Mesendoderm (in vitro differentiated cells): ENCODE measurements at regions not wholly inside any gene's neighbourhood (a gene's known extent, or its start where the extent isn't known, plus 50 kb on each side); places are given as distances from the start of the nearest gene placed in this dataset.
A peak's percentile ranks its signal among the peaks of the same experiment; 100 is the strongest.

Experiments
- DNase-seq: peaks from one replicate; pipeline ENCODE4 v3.0.0; 2013
- H2AK5ac ChIP-seq: 2 replicates; pipeline ENCODE4 v1.6.1; 2013; ENCODE audit warnings: low read length, inconsistent platforms
- H2BK120ac ChIP-seq: 2 replicates; pipeline ENCODE4 v1.6.1; 2013; ENCODE audit warnings: low read depth, mild to moderate bottlenecking, low read length, moderate library complexity, mixed read lengths
- H2BK15ac ChIP-seq: replicated peaks from 2 replicates; pipeline ENCODE4 v1.6.1; 2013; ENCODE audit warnings: low read depth, mild to moderate bottlenecking, moderate library complexity
- H2BK5ac ChIP-seq: 2 replicates; pipeline ENCODE4 v1.6.1; 2013; ENCODE audit warnings: low read length, inconsistent platforms
- H3K18ac ChIP-seq: 2 replicates; pipeline ENCODE4 v1.6.1; 2013; ENCODE audit warnings: mild to moderate bottlenecking, low read length, mixed read lengths
- H3K23ac ChIP-seq: one replicate; pipeline ENCODE4 v1.6.1; 2013; ENCODE audit warnings: low read length
- H3K27ac ChIP-seq: 2 replicates; pipeline ENCODE4 v1.5.1; 2013; ENCODE audit warnings: low read depth, mild to moderate bottlenecking, inconsistent platforms, low read length, moderate library complexity
- H3K27me3 ChIP-seq: 2 replicates; pipeline ENCODE4 v1.6.1; 2013; ENCODE audit warnings: low read length, control low read depth, mild to moderate bottlenecking, inconsistent platforms; ENCODE audit not compliant: insufficient read depth, poor library complexity
- H3K36me3 ChIP-seq: 2 replicates; pipeline ENCODE4 v1.6.1; 2013; ENCODE audit warnings: low read length, inconsistent platforms; ENCODE audit not compliant: control insufficient read depth, insufficient read depth
- H3K4ac ChIP-seq: one replicate; pipeline ENCODE4 v1.6.1; 2013; ENCODE audit warnings: low read depth, mild to moderate bottlenecking, low read length, moderate library complexity
- H3K4me1 ChIP-seq: 2 replicates; pipeline ENCODE4 v1.6.1; 2013; ENCODE audit warnings: low read depth, low read length, inconsistent platforms; ENCODE audit not compliant: control insufficient read depth
- H3K4me2 ChIP-seq: 2 replicates; pipeline ENCODE4 v1.6.1; 2013; ENCODE audit warnings: low read length
- H3K4me3 ChIP-seq: 2 replicates; pipeline ENCODE4 v1.5.1; 2013; ENCODE audit warnings: mild to moderate bottlenecking, low read length
- H3K56ac ChIP-seq: one replicate; pipeline ENCODE4 v1.6.1; 2013; ENCODE audit warnings: low read length
- H3K79me1 ChIP-seq: 2 replicates; pipeline ENCODE4 v1.6.1; 2013; ENCODE audit warnings: low read length, inconsistent platforms
- H3K79me2 ChIP-seq: 2 replicates; pipeline ENCODE4 v1.6.1; 2013; ENCODE audit warnings: mild to moderate bottlenecking, low read length; ENCODE audit not compliant: control insufficient read depth, insufficient read depth
- H3K9ac ChIP-seq: 2 replicates; pipeline ENCODE4 v1.6.1; 2013; ENCODE audit warnings: low read length, inconsistent platforms
- H4K5ac ChIP-seq: one replicate; pipeline ENCODE4 v1.6.1; 2013; ENCODE audit warnings: low read length
- H4K8ac ChIP-seq: one replicate; pipeline ENCODE4 v1.6.1; 2013; ENCODE audit warnings: low read depth, mild to moderate bottlenecking, control low read depth, low read length, moderate library complexity
- WGBS: extraction: QIAGEN DNeasy Blood & Tissue Kit; methylation state at CpG from one replicate; pipeline ENCODE4 v1.1.7; 2013; ENCODE audit warnings: low lambda C conversion rate, missing lambda C conversion rate; ENCODE audit not compliant: insufficient coverage; ENCODE audit errors: extremely low coverage; 5-methylcytosine and 5-hydroxymethylcytosine counted together

DNA sequence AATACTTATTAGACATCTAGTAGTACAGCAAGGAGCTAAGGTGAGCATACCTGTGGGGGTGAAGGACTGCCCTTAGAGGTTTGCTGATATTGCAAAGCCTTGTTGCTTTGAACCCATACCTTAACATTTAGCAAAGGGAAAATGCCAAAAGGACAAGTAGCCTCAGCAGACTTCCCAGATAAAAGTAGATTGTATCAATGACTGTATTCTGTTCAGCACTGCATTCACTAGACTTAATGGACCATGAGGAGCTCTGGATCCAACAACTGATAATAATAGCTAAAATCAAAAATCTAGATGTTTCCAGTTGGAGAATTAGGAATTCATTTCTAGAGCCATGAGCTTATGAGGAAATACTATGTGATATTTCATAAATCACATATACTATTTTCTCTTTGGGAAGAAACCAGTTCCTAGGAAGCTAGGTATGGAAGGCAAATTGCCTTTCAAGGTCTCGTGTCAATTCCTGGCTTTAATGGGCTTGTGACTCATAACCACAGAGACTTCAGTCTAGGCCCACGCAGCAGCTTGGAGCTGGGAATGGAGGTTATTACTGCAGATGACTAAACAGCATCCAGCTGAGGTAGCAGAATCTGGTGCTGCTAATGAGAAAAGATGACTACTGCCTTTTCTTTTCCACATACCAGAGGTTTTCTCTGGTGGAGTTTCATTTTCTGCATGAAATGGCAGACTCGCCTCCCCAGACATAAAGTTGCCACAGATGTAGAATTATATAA, 191.2 kb upstream of the NABP1 start:
- no peak overlapping the region for H3K4me3 ChIP-seq
- no peak overlapping the region for H2AK5ac ChIP-seq
- H3K79me1 ChIP-seq, result no peaks in the 10 kb centered on the region
- no peak overlapping the region for H2BK5ac ChIP-seq
- H3K79me2 ChIP-seq, result no peaks in the 10 kb centered on the region
- no peaks in the 10 kb centered on the region for H3K36me3 ChIP-seq
- no peaks in the 10 kb centered on the region for H3K4me1 ChIP-seq
- no peaks in the 10 kb centered on the region for H3K27me3 ChIP-seq
- H3K23ac ChIP-seq, result no peak overlapping the region
- WGBS, result no CpG with 5 or more reads among the region's 3 CpGs
- H3K56ac ChIP-seq, result no peak overlapping the region
- no peak overlapping the region for H3K27ac ChIP-seq
- H3K4me2 ChIP-seq, result no peak overlapping the region
- no peak overlapping the region for H2BK15ac ChIP-seq
- H2BK120ac ChIP-seq, result no peak overlapping the region
- H3K9ac ChIP-seq, result no peak overlapping the region
- no peak for DNase-seq
- H4K5ac ChIP-seq, result no peak overlapping the region
- no peak overlapping the region for H3K18ac ChIP-seq
- no peak overlapping the region for H4K8ac ChIP-seq
- no peak overlapping the region for H3K4ac ChIP-seq

DNA sequence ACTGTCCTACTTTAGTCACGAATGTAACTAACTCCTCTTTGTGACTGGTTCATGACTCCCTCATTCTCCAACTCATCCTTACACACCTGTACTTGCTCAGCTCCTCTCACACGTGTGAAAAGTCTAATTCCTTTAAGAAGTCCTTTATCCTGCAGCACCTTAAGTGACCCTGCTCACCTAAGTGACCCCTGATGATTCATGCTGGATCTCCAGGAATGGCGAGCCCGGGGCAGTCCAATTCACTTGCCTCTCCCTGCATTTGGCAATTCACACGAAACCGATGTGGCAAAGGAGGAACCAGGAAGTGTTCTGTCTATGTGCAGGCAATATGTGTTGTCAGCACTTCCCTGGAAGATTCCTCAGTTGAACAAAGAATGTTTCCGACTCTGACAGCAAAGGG, 189.8 kb upstream of the NABP1 start:
- WGBS, result no CpG with 5 or more reads among the region's 7 CpGs

DNA sequence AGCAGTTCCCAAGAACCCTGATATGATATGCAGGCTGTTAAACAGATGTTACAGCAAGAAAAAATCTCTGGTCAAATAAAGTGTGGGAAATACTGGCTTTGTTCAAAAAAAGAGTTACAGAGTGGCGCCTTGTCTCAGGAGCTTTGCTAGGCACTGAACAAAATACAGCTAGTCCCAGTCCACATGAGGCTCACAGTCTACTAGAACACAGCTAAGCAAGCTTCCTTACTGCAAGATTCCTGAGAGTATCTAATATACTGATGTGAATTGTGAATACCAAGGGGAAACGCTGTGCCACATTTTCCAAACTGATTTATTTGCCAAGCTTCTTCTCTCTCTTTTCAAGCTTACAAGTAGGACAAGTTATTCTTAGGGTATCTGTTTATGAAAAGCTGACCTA, 188.8 kb upstream of the NABP1 start:
- Histone ChIP-seq H2BK5ac (no peak overlapping the region), H3K79me1 (no peaks in the 10 kb centered on the region), H4K5ac (no peak overlapping the region), H3K27me3 (no peaks in the 10 kb centered on the region), H4K8ac (no peak overlapping the region), H3K56ac (no peak overlapping the region), H2BK15ac (no peak overlapping the region), H3K4me1 (no peaks in the 10 kb centered on the region), H3K4me2 (no peak overlapping the region), H2AK5ac (no peak overlapping the region), H3K23ac (no peak overlapping the region), H3K9ac (no peak overlapping the region), H3K27ac (no peak overlapping the region), H3K79me2 (no peaks in the 10 kb centered on the region), H3K18ac (no peak overlapping the region), H3K4me3 (no peak overlapping the region), H2BK120ac (no peak overlapping the region), H3K36me3 (no peaks in the 10 kb centered on the region), H3K4ac (no peak overlapping the region)
- WGBS, result no CpG with 5 or more reads among the region's 2 CpGs
- DNase-seq, result no peak

More for the DNA sequence above, 189.8 kb upstream of the NABP1 start:
- Histone ChIP-seq H4K5ac (no peak overlapping the region), H3K18ac (no peak overlapping the region), H3K27ac (no peak overlapping the region), H3K36me3 (no peaks in the 10 kb centered on the region), H3K4ac (no peak overlapping the region), H3K79me1 (no peaks in the 10 kb centered on the region), H3K23ac (no peak overlapping the region), H3K4me1 (no peaks in the 10 kb centered on the region), H2BK120ac (no peak overlapping the region), H2BK15ac (no peak overlapping the region), H3K27me3 (no peaks in the 10 kb centered on the region), H3K56ac (no peak overlapping the region), H3K4me3 (no peak overlapping the region), H3K4me2 (no peak overlapping the region), H3K9ac (no peak overlapping the region), H4K8ac (no peak overlapping the region), H2AK5ac (no peak overlapping the region), H3K79me2 (no peaks in the 10 kb centered on the region), H2BK5ac (no peak overlapping the region)
- peak; percentile 37 for DNase-seq

DNA sequence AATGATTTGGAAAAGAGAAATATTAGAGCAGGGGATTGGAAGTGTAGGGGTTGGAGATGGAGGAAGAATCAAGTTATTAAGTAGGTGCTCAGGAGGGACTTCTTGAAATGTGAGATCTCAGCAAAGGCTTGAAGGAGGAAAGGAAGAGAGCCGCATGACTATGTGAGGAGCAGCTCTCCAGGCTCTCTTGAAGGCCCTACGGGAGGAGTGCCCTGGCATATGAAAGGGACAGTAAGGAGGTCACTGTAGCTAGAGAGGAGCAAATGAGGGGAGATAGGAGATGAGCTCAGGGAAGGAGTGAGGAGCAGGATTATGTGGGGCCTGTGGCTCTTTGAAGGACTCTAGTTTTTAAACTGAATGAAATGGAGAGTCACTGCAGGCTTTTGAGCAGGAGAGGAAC, 181.1 kb upstream of the NABP1 start:
- Histone ChIP-seq H3K27ac (no peak overlapping the region), H4K8ac (no peak overlapping the region), H3K56ac (no peak overlapping the region), H3K4me2 (no peak overlapping the region), H2BK5ac (no peak overlapping the region), H3K4me1 (no peaks in the 10 kb centered on the region), H3K36me3 (no peaks in the 10 kb centered on the region), H3K27me3 (no peaks in the 10 kb centered on the region), H2BK15ac (no peak overlapping the region), H2AK5ac (no peak overlapping the region), H3K79me2 (no peaks in the 10 kb centered on the region), H3K9ac (no peak overlapping the region), H4K5ac (no peak overlapping the region), H3K79me1 (no peaks in the 10 kb centered on the region), H3K23ac (no peak overlapping the region), H3K4ac (no peak overlapping the region), H3K4me3 (no peak overlapping the region), H2BK120ac (no peak overlapping the region), H3K18ac (no peak overlapping the region)
- no CpG with 5 or more reads among the region's 2 CpGs for WGBS
- no peak for DNase-seq

DNA sequence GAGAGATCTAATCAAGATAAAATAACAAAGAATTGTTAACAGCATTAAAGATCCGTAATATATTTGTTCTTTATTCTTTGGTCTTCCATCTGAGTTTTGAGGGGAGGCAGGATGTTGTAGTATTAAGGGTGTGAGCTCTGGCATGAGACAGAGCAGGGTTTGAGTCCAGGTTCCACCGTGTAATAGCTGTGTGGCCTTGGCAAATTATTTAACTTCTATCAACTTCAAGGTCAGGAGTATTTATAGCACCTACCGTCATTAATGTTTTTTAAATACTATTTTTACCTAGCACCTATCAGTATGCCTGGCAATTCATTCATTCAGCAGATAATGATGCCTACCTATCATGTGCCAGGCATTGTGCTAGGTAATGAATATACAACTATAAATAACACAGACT, 180.1 kb upstream of the NABP1 start:
- no peak overlapping the region for H3K23ac ChIP-seq
- no peak overlapping the region for H2BK120ac ChIP-seq
- no peaks in the 10 kb centered on the region for H3K36me3 ChIP-seq
- no peak overlapping the region for H3K9ac ChIP-seq
- no peaks in the 10 kb centered on the region for H3K4me1 ChIP-seq
- H2BK15ac ChIP-seq, result no peak overlapping the region
- DNase-seq, result no peak
- no peak overlapping the region for H4K8ac ChIP-seq
- H4K5ac ChIP-seq, result no peak overlapping the region
- no peak overlapping the region for H3K4me2 ChIP-seq
- no peaks in the 10 kb centered on the region for H3K79me2 ChIP-seq
- H3K56ac ChIP-seq, result no peak overlapping the region
- H3K18ac ChIP-seq, result no peak overlapping the region
- no CpG with 5 or more reads among the region's 3 CpGs for WGBS
- no peaks in the 10 kb centered on the region for H3K27me3 ChIP-seq
- no peak overlapping the region for H2AK5ac ChIP-seq
- no peak overlapping the region for H3K4ac ChIP-seq
- H2BK5ac ChIP-seq, result no peak overlapping the region
- no peak overlapping the region for H3K4me3 ChIP-seq
- H3K27ac ChIP-seq, result no peak overlapping the region
- no peaks in the 10 kb centered on the region for H3K79me1 ChIP-seq

DNA sequence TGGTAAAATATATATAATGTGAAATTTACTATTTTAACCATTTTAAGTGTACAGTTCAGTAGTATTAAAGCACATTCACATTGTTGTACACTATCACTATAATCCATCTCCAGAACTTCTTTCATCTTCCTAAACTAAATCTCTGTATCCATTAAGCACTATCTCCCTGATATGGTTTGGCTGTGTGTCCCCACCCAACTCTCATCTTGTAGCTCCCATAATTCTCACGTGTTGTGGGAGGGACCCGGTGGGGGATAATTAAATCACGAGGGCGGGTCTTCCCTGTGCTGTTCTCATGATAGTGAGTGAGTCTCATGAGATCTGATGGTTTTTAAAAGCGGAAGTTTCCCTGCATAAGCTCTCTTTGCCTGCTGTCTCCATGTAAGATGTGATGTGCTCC, 178.9 kb upstream of the NABP1 start:
- Histone ChIP-seq H2AK5ac (no peak overlapping the region), H3K4ac (no peak overlapping the region), H4K5ac (no peak overlapping the region), H3K27me3 (no peaks in the 10 kb centered on the region), H3K9ac (no peak overlapping the region), H2BK15ac (no peak overlapping the region), H3K36me3 (no peaks in the 10 kb centered on the region), H3K4me2 (no peak overlapping the region), H3K4me3 (no peak overlapping the region), H3K79me1 (no peaks in the 10 kb centered on the region), H3K4me1 (no peaks in the 10 kb centered on the region), H3K79me2 (no peaks in the 10 kb centered on the region), H3K27ac (no peak overlapping the region), H3K18ac (no peak overlapping the region), H4K8ac (no peak overlapping the region), H2BK5ac (no peak overlapping the region), H3K23ac (no peak overlapping the region), H3K56ac (no peak overlapping the region), H2BK120ac (no peak overlapping the region)
- no peak for DNase-seq
- no CpG with 5 or more reads among the region's 5 CpGs for WGBS
